IgD-negative memory B cell (primary cell): ENCODE measurements at regions not wholly inside any gene's neighbourhood (a gene's known extent, or its start where the extent isn't known, plus 50 kb on each side); places are given as distances from the start of the nearest gene placed in this dataset.

Source experiments
- H3K27ac Mint-ChIP-seq, 3 donors: one replicate each; pipeline ENCODE4 v1.8.0; 2020 to 2022; ENCODE audit warnings: mild to moderate bottlenecking in 3 of 3, mixed read lengths in 3 of 3, moderate library complexity in 1 of 3
- H3K27me3 Mint-ChIP-seq: one replicate; pipeline ENCODE4 v1.8.0; 2021; ENCODE audit warnings: mixed read lengths
- H3K36me3 Mint-ChIP-seq: one replicate; pipeline ENCODE4 v1.8.0; 2020; ENCODE audit warnings: mild to moderate bottlenecking, mixed read lengths
- H3K4me1 Mint-ChIP-seq, 3 donors: one replicate each; pipeline ENCODE4 v1.8.0; 2020 to 2022; ENCODE audit warnings: mixed read lengths in 3 of 3, mild to moderate bottlenecking in 1 of 3
- H3K4me3 Mint-ChIP-seq, 4 donors: one replicate each; pipeline ENCODE4 v1.8.0; 2020 to 2022; ENCODE audit warnings: mild to moderate bottlenecking in 4 of 4, mixed read lengths in 4 of 4, moderate library complexity in 3 of 4
- H3K9me3 Mint-ChIP-seq, 3 donors: one replicate each; pipeline ENCODE4 v1.8.0; 2020 to 2021; ENCODE audit warnings: mixed read lengths in 3 of 3, mild to moderate bottlenecking in 1 of 3

- Mint-ChIP-seq H3K9me3 (peaks cover 0 to 4% (median 0%) of the 10 kb centered on the region in 3 donors), H3K36me3 (peaks cover 2% of the 10 kb centered on the region), H3K27me3 (peaks cover 8% of the 10 kb centered on the region), H3K4me3 (no peak overlapping the region), H3K27ac (no peak overlapping the region), H3K4me1 (peaks cover 0 to 8% (median 0%) of the 10 kb centered on the region in 3 donors)
These were observed 161.8 kb downstream of the DLL1 start for GRCh38 chr6:170128811-170129681.

- peak overlapping the region in 1 of 3 donors; percentile 18 for H3K27ac Mint-ChIP-seq
- H3K4me3 Mint-ChIP-seq, result peak overlapping the region in 1 of 4 donors; percentile 14
- peaks cover 2% of the 10 kb centered on the region for H3K36me3 Mint-ChIP-seq
- peaks cover 0 to 4% (median 2%) of the 10 kb centered on the region in 3 donors for H3K9me3 Mint-ChIP-seq
- peaks cover 0 to 8% (median 0%) of the 10 kb centered on the region in 3 donors for H3K4me1 Mint-ChIP-seq
- peaks cover 8% of the 10 kb centered on the region for H3K27me3 Mint-ChIP-seq
These were observed 162.5 kb downstream of the DLL1 start for GRCh38 chr6:170128346-170128745.

GRCh38 chr6:170127151-170127550, 163.7 kb downstream of the DLL1 start:
- peak overlapping the region in 1 of 4 donors; percentile 83 for H3K4me3 Mint-ChIP-seq
- H3K27ac Mint-ChIP-seq, result peak overlapping the region in 1 of 3 donors; percentile 23
- peaks cover 0 to 4% (median 2%) of the 10 kb centered on the region in 3 donors for H3K9me3 Mint-ChIP-seq
- peaks cover 0 to 8% (median 0%) of the 10 kb centered on the region in 3 donors for H3K4me1 Mint-ChIP-seq
- peaks cover 8% of the 10 kb centered on the region for H3K27me3 Mint-ChIP-seq
- peaks cover 2% of the 10 kb centered on the region for H3K36me3 Mint-ChIP-seq

- Mint-ChIP-seq H3K4me1 (peaks cover 0 to 8% (median 0%) of the 10 kb centered on the region in 3 donors), H3K4me3 (peak overlapping the region in 1 of 4 donors; percentile 4), H3K9me3 (peaks cover 7 to 8% (median 8%) of the 10 kb centered on the region in 3 donors), H3K27ac (no peak overlapping the region), H3K36me3 (peaks cover 3% of the 10 kb centered on the region), H3K27me3 (peaks cover 4% of the 10 kb centered on the region)
These were observed 165.2 kb downstream of the DLL1 start for GRCh38 chr6:170125456-170126300.

GRCh38 chr6:170124836-170125235, 166.0 kb downstream of the DLL1 start:
- H3K36me3 Mint-ChIP-seq, result peaks cover 6% of the 10 kb centered on the region
- peaks cover 7 to 15% (median 12%) of the 10 kb centered on the region in 3 donors for H3K9me3 Mint-ChIP-seq
- H3K4me1 Mint-ChIP-seq, result peaks cover 0 to 8% (median 0%) of the 10 kb centered on the region in 3 donors
- H3K4me3 Mint-ChIP-seq, result peak overlapping the region in 1 of 4 donors; percentile 41
- peaks cover 4% of the 10 kb centered on the region for H3K27me3 Mint-ChIP-seq
- no peak overlapping the region for H3K27ac Mint-ChIP-seq

- peaks cover 4% of the 10 kb centered on the region for H3K27me3 Mint-ChIP-seq
- H3K4me1 Mint-ChIP-seq, result peaks cover 0 to 8% (median 0%) of the 10 kb centered on the region in 3 donors
- H3K9me3 Mint-ChIP-seq, result peaks cover 7 to 22% (median 17%) of the 10 kb centered on the region in 3 donors
- H3K36me3 Mint-ChIP-seq, result peaks cover 6% of the 10 kb centered on the region
- H3K27ac Mint-ChIP-seq, result no peak overlapping the region
- H3K4me3 Mint-ChIP-seq, result no peak overlapping the region
These were observed 166.7 kb downstream of the DLL1 start for GRCh38 chr6:170124150-170124549.

GRCh38 chr6:170122651-170123050, 168.2 kb downstream of the DLL1 start:
- H3K9me3 Mint-ChIP-seq, result peaks cover 7 to 28% (median 18%) of the 10 kb centered on the region in 3 donors
- peaks cover 0 to 8% (median 0%) of the 10 kb centered on the region in 3 donors for H3K4me1 Mint-ChIP-seq
- H3K27me3 Mint-ChIP-seq, result peaks cover 4% of the 10 kb centered on the region
- H3K4me3 Mint-ChIP-seq, result no peak overlapping the region
- H3K27ac Mint-ChIP-seq, result no peak overlapping the region
- peaks cover 6% of the 10 kb centered on the region for H3K36me3 Mint-ChIP-seq

- Mint-ChIP-seq H3K9me3 (peaks cover 3 to 28% (median 16%) of the 10 kb centered on the region in 3 donors), H3K4me3 (peak overlapping the region in 1 of 4 donors; percentile 72), H3K36me3 (peaks cover 4% of the 10 kb centered on the region), H3K27ac (peak overlapping the region in 1 of 3 donors; percentile 69), H3K4me1 (no peaks in the 10 kb centered on the region), H3K27me3 (no peaks in the 10 kb centered on the region)
These were observed 173.5 kb downstream of the DLL1 start for GRCh38 chr6:170117111-170117972.

GRCh38 chr6:170116636-170117035, 174.2 kb downstream of the DLL1 start:
- Mint-ChIP-seq H3K36me3 (peaks cover 4% of the 10 kb centered on the region), H3K4me3 (no peak overlapping the region), H3K27me3 (no peaks in the 10 kb centered on the region), H3K9me3 (peaks cover 2 to 27% (median 15%) of the 10 kb centered on the region in 3 donors), H3K4me1 (no peaks in the 10 kb centered on the region), H3K27ac (peak overlapping the region in 1 of 3 donors; percentile 69)

GRCh38 chr6:170114956-170115855, 175.7 kb downstream of the DLL1 start:
- H3K27ac Mint-ChIP-seq, result no peak overlapping the region
- H3K27me3 Mint-ChIP-seq, result no peaks in the 10 kb centered on the region

GRCh38 chr6:170114187-170114945, 176.5 kb downstream of the DLL1 start:
- Mint-ChIP-seq H3K27me3 (no peaks in the 10 kb centered on the region), H3K36me3 (no peaks in the 10 kb centered on the region), H3K9me3 (peaks cover 0 to 8% (median 3%) of the 10 kb centered on the region in 3 donors), H3K27ac (no peak overlapping the region), H3K4me1 (no peaks in the 10 kb centered on the region), H3K4me3 (peak overlapping the region in 1 of 4 donors; percentile 2)

More at GRCh38 chr6:170114956-170115855, 175.7 kb downstream of the DLL1 start:
- H3K4me1 Mint-ChIP-seq, result no peaks in the 10 kb centered on the region
- peak overlapping the region in 1 of 4 donors; percentile 2 for H3K4me3 Mint-ChIP-seq
- no peaks in the 10 kb centered on the region for H3K36me3 Mint-ChIP-seq
- H3K9me3 Mint-ChIP-seq, result peaks cover 0 to 15% (median 6%) of the 10 kb centered on the region in 3 donors

- Mint-ChIP-seq H3K4me3 (no peak overlapping the region), H3K27ac (no peak overlapping the region), H3K27me3 (peaks cover 4% of the 10 kb centered on the region), H3K36me3 (no peaks in the 10 kb centered on the region), H3K9me3 (no peaks in the 10 kb centered on the region), H3K4me1 (no peaks in the 10 kb centered on the region)
These were observed 177.7 kb downstream of the DLL1 start for GRCh38 chr6:170113141-170113540.

GRCh38 chr6:170112583-170112860, 178.4 kb downstream of the DLL1 start:
- Mint-ChIP-seq H3K27ac (no peak overlapping the region), H3K4me1 (no peaks in the 10 kb centered on the region), H3K27me3 (peaks cover 4% of the 10 kb centered on the region), H3K36me3 (no peaks in the 10 kb centered on the region), H3K9me3 (peaks cover 0 to 2% (median 0%) of the 10 kb centered on the region in 3 donors), H3K4me3 (no peak overlapping the region)
